ENCODE measurements at regions not wholly inside any gene's neighbourhood (a gene's known extent, or its start where the extent isn't known, plus 50 kb on each side); places are given as distances from the start of the nearest gene placed in this dataset.

GRCh38 chr7:118022546-118022945 lies 149.3 kb upstream of the CTTNBP2 start:
- H3K36me3 ChIP-seq: no peaks in the 10 kb centered on the region
- no peak for DNase-seq
- 70 to 77% (median 74%) methylated on average over 2 of the region's 2 CpGs for WGBS, 3 donors
- H3K27me3 ChIP-seq: no peaks in the 10 kb centered on the region
- TF ChIP-seq EP300 (IDR thresholded peaks at IDR 0.05) (no peak), CTCF (IDR thresholded peaks at IDR 0.05) (no peak), POLR2A (IDR thresholded peaks at IDR 0.05) (no peak)
- H3K4me3 ChIP-seq: no peak overlapping the region
- H3K27ac ChIP-seq: no peak overlapping the region
- intact Hi-C loops (cut with DNase I): no loop called here
- H3K4me1 ChIP-seq (ENCODE audit: insufficient read depth): no peaks in the 10 kb centered on the region
- H3K9me3 ChIP-seq: no peaks in the 10 kb centered on the region

GRCh38 chr7:118026791-118027190 lies 153.6 kb upstream of the CTTNBP2 start:
- H3K27ac ChIP-seq: no peak overlapping the region
- 77 to 86% (median 81%) methylated on average over 2 of the region's 2 CpGs for WGBS, 3 donors
- H3K9me3 ChIP-seq: no peaks in the 10 kb centered on the region
- H3K27me3 ChIP-seq: no peaks in the 10 kb centered on the region
- intact Hi-C loops (cut with DNase I): no loop called here
- no peak for DNase-seq
- no peak for TF ChIP-seq CTCF (IDR thresholded peaks at IDR 0.05)
- no peak overlapping the region for H3K4me3 ChIP-seq
- no peaks in the 10 kb centered on the region for H3K36me3 ChIP-seq
- no peaks in the 10 kb centered on the region for H3K4me1 ChIP-seq (ENCODE audit: insufficient read depth)

GRCh38 chr7:118028226-118028625 lies 155.0 kb upstream of the CTTNBP2 start:
- no peaks in the 10 kb centered on the region for H3K9me3 ChIP-seq
- H3K27me3 ChIP-seq: no peaks in the 10 kb centered on the region
- 89 to 91% (median 89%) methylated on average over 5 of the region's 5 CpGs for WGBS, 3 donors
- TF ChIP-seq POLR2A (IDR thresholded peaks at IDR 0.05): no peak
- no peak for TF ChIP-seq EP300 (IDR thresholded peaks at IDR 0.05)
- TF ChIP-seq CTCF (IDR thresholded peaks at IDR 0.05): no peak
- no peaks in the 10 kb centered on the region for H3K36me3 ChIP-seq
- intact Hi-C loops (cut with DNase I): no loop called here
- DNase-seq: no peak
- H3K4me3 ChIP-seq: no peak overlapping the region
- H3K4me1 ChIP-seq (ENCODE audit: insufficient read depth): no peaks in the 10 kb centered on the region
- H3K27ac ChIP-seq: no peak overlapping the region

GRCh38 chr7:118029826-118030422 lies 154.0 kb upstream of the LSM8 start:
- Histone ChIP-seq H3K9me3 (no peaks in the 10 kb centered on the region), H3K4me1 (ENCODE audit: insufficient read depth) (no peaks in the 10 kb centered on the region), H3K4me3 (no peak overlapping the region), H3K27me3 (no peaks in the 10 kb centered on the region), H3K36me3 (no peaks in the 10 kb centered on the region), H3K27ac (no peak overlapping the region)
- intact Hi-C loops (cut with DNase I): no loop called here
- TF ChIP-seq POLR2A (IDR thresholded peaks at IDR 0.05) (no peak), EP300 (IDR thresholded peaks at IDR 0.05) (no peak), CTCF (IDR thresholded peaks at IDR 0.05) (no peak)
- DNase-seq: no peak
- WGBS, 3 donors: 61 to 67% (median 66%) methylated on average over 6 of the region's 6 CpGs
